Skeletal muscle satellite cell (primary cell): ENCODE measurements at regions not wholly inside any gene's neighbourhood (a gene's known extent, or its start where the extent isn't known, plus 50 kb on each side); places are given as distances from the start of the nearest gene placed in this dataset.
"Not testable (repeated sequence)": the region's sequence is repeated elsewhere in the genome, so short reads cannot be mapped to it uniquely, and the experiment has no call there.

Experiments used
- H3K27me3 ChIP-seq: 2 replicates; pipeline ENCODE4 v1.7.0; 2013; ENCODE audit warnings: low read length; ENCODE audit not compliant: control insufficient read depth, insufficient read depth
- H3K36me3 ChIP-seq: 2 replicates; pipeline ENCODE4 v1.7.0; 2013; ENCODE audit warnings: mild to moderate bottlenecking, control low read depth, low read length; ENCODE audit not compliant: insufficient read depth
- H3K4me1 ChIP-seq: 2 replicates; pipeline ENCODE4 v1.7.0; 2013; ENCODE audit warnings: low read length; ENCODE audit not compliant: control insufficient read depth, insufficient read depth
- H3K4me2 ChIP-seq: 2 replicates; pipeline ENCODE4 v1.7.0; 2013; ENCODE audit warnings: mild to moderate bottlenecking, low read length
- H3K4me3 ChIP-seq: 2 replicates; pipeline ENCODE4 v1.7.0; 2013; ENCODE audit warnings: low read length
- H3K9ac ChIP-seq: 2 replicates; pipeline ENCODE4 v1.7.0; 2013; ENCODE audit warnings: mild to moderate bottlenecking, low read depth, low read length, moderate library complexity
- H3K9me3 ChIP-seq: replicated peaks from 2 replicates; pipeline ENCODE4 v1.7.0; 2013; ENCODE audit warnings: mild to moderate bottlenecking, control low read depth, low read length

DNA sequence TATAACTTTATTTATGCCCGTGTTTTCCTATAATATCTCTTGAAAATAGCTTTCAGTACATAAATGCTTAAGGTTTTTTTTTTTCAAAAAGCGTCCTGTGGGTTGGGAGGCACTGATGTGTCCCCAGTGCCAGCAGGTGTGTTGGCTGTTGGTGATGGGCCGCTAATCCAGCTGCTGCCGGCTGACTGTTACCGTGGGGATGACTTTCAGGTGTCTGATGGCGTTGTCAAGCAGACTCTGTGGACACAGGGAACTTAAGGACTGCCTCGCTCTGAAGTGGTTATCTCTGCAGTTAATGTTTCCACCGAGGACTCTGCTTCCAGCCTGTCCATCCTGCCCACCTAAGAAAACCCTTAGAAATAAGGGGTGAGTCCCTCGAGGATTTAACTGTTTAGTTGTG is 94.5 kb downstream of the ANKRD10 start:
- H3K4me3 ChIP-seq, result no peak overlapping the region
- peaks cover 1% of the 10 kb centered on the region for H3K27me3 ChIP-seq
- peaks cover 4% of the 10 kb centered on the region for H3K4me1 ChIP-seq
- no peaks in the 10 kb centered on the region for H3K9me3 ChIP-seq
- no peak overlapping the region for H3K4me2 ChIP-seq
- no peak overlapping the region for H3K9ac ChIP-seq
- H3K36me3 ChIP-seq, result no peaks in the 10 kb centered on the region

DNA sequence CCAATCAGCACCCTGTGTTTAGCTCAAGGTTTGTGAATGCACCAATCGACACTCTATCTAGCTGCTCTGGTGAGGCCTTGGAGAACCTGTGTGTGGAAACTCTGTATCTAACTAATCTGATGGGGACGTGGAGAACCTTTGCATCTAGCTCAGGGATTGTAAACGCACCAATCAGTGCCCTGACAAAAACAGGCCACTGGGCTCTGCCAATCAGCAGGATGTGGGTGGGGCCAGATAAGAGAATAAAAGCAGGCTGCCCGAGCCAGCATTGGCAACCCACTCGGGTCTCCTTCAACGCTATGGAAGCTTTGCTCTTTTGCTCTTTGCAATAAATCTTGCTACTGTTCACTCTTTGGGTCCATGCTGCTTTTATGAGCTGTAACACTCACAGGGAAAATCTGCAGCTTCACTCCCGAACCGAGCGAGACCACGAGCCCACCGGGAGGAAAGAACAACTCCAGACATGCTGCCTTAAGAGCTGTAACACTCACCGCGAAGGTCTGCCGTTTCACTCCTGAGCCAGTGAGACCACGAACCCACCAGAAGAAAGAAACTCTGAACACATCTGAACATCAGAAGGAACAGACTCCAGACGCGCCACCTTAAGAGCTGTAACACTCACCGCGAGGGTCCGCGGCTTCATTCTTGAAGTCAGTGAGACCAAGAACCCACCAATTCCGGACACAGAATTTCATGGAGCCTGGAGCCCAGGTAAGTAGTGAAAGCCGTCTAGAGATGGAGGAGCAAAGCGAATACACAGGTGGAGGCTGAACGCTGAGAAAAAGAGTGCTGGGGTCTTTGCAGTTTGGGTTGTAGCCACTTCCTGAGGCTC is 92.8 kb downstream of the ANKRD10 start:
- not testable (repeated sequence) for H3K4me1 ChIP-seq, H3K4me3 ChIP-seq, H3K36me3 ChIP-seq, H3K27me3 ChIP-seq, H3K9me3 ChIP-seq, H3K4me2 ChIP-seq, H3K9ac ChIP-seq

DNA sequence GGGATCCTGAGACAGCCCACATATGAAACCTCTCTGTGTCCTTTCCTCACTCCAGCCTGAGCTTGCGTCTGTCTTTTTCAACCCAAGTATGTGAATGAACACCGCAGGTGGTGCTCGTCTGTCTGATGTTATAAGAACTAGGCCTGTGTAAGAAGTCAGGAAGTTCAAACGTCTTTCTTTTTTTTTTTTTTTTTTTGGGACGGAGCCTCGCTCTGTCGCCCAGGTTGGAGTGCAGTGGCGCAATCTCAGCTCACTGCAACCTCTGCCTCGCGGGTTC is 92.3 kb downstream of the ANKRD10 start:
- peaks cover 9% of the 10 kb centered on the region for H3K27me3 ChIP-seq
- H3K36me3 ChIP-seq, result no peaks in the 10 kb centered on the region
- H3K9me3 ChIP-seq, result no peaks in the 10 kb centered on the region
- H3K4me3 ChIP-seq, result no peak overlapping the region
- H3K4me2 ChIP-seq, result no peak overlapping the region
- H3K9ac ChIP-seq, result no peak overlapping the region
- peaks cover 4% of the 10 kb centered on the region for H3K4me1 ChIP-seq

DNA sequence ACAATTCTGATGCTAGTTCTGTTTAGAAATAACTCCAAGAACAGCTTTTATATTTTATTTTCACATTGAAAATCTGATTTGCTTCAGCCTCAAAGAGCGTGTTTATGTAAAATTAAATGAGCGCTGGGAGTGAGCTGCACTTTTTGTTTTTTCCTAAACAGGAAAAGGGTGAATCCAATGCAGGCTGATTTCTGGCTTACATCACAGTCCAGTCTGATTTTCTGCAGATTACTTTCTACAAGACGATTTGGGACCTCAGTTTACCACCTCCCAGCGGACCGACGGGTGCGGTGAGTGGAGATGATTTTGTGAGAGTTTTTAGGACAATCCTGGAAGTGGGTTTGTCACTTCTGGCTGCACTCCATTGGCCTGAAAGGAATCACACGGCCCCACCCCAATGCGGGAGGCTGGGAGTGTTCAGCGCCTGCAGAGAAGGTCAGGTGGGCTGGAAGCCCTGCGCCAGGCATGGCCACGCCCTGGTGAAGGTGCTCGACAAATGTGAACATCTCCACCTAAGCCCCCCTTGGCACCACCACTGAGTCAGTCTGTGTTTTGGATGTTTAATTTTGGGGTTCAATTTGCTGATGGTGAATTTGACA is 90.1 kb downstream of the ANKRD10 start:
- Histone ChIP-seq H3K9me3 (no peaks in the 10 kb centered on the region), H3K4me3 (no peak overlapping the region), H3K36me3 (no peaks in the 10 kb centered on the region), H3K4me1 (no peaks in the 10 kb centered on the region), H3K9ac (no peak overlapping the region), H3K4me2 (no peak overlapping the region), H3K27me3 (peaks cover 18% of the 10 kb centered on the region)

DNA sequence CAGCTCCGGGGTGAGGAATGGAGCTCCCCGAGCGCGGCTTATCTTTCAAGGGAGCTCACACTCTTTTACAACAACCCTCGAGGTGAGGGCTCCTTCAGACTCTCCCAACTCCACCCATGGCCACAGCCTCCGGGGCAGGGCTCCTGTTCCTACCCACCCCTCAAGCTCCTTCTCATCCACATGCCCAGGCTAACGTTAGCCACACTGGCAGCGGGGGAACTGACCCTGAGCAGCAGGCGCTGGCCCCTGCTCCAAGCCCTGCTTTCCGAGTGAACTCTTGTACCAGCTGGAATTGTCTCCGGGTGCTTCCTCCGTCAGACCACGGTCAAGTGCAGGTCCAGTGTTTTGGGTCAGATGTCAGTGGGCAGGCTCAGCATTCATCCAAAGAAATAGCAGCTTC is 89.4 kb downstream of the ANKRD10 start:
- no peak overlapping the region for H3K4me3 ChIP-seq
- H3K27me3 ChIP-seq, result peaks cover 18% of the 10 kb centered on the region
- H3K4me2 ChIP-seq, result no peak overlapping the region
- no peaks in the 10 kb centered on the region for H3K9me3 ChIP-seq
- no peak overlapping the region for H3K9ac ChIP-seq
- H3K4me1 ChIP-seq, result no peaks in the 10 kb centered on the region
- H3K36me3 ChIP-seq, result no peaks in the 10 kb centered on the region

DNA sequence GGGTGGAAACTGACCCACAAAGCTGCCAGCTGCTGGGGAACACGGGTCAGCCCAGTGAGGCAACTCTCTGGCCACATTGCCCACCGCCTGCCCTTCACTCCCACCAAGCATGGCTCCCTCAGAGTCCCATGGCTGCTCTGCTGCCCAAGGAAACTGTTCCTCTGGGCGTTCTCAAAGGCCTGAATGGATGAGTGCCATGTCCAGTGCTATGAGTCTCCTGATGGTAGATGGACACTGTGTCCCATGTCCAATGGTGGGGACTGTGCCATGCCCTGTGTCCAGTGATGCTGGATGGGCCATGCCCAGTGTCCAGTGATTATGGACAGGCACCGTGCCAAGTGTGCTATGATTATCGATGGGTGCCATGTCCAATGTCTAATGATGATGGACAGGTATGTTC is 88.8 kb downstream of the ANKRD10 start:
- Histone ChIP-seq H3K4me3 (no peak overlapping the region), H3K4me1 (no peaks in the 10 kb centered on the region), H3K9ac (no peak overlapping the region), H3K27me3 (peaks cover 24% of the 10 kb centered on the region), H3K9me3 (no peaks in the 10 kb centered on the region), H3K36me3 (no peaks in the 10 kb centered on the region), H3K4me2 (no peak overlapping the region)

DNA sequence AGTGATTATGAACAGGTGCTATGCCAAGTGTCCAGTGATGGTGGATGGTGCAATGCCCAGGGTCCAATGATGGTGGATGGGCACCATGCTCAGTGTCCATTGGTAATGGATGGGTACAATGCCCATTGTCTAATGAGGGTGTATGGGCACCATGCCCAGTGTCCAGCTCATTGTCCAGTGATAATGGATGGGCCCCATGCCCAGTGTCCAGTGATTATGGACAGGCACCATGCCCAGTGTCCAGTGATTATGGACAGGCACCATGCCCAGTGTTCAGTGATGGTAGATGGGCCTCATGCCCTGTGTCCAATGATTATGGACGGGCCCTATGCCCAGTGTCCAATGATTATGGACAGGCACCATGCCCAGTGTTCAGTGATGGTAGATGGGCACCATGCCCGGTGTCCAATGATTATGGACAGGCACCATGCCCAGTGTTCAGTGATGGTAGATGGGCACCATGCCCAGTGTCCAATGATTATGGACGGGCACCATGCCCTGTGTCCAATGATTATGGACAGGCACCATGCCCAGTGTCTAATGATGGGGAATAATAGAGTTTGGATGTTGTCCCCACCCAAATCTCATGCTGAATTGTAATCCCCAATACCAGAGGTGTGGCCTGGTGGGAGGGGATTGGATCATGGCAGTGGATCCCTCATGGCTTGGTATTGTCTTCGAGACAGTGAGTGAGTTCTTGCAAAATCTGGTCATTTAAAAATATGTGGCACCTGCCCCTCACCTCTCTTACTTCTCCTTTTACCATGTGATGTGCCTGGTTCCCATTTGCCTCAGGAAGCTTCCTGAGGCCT is 87.8 kb downstream of the ANKRD10 start:
- no peaks in the 10 kb centered on the region for H3K36me3 ChIP-seq
- H3K4me1 ChIP-seq, result no peaks in the 10 kb centered on the region
- H3K9ac ChIP-seq, result no peak overlapping the region
- H3K4me3 ChIP-seq, result no peak overlapping the region
- H3K27me3 ChIP-seq, result peaks cover 31% of the 10 kb centered on the region
- no peak overlapping the region for H3K4me2 ChIP-seq
- H3K9me3 ChIP-seq, result no peaks in the 10 kb centered on the region
